HG02885 (cell line): ENCODE measurements at regions not wholly inside any gene's neighbourhood (a gene's known extent, or its start where the extent isn't known, plus 50 kb on each side); places are given as distances from the start of the nearest gene placed in this dataset.
A peak's percentile ranks its signal among the peaks of the same experiment; 100 is the strongest.
"Not testable (repeated sequence)": the region's sequence is repeated elsewhere in the genome, so short reads cannot be mapped to it uniquely, and the experiment has no call there.

Experiments used
- ATAC-seq: cut with Tn5 transposase; IDR thresholded peaks from one replicate; pipeline ENCODE4 v1.9.1; 2021; ENCODE audit warnings: mild to moderate bottlenecking; ENCODE audit not compliant: unreplicated experiment, poor library complexity

DNA sequence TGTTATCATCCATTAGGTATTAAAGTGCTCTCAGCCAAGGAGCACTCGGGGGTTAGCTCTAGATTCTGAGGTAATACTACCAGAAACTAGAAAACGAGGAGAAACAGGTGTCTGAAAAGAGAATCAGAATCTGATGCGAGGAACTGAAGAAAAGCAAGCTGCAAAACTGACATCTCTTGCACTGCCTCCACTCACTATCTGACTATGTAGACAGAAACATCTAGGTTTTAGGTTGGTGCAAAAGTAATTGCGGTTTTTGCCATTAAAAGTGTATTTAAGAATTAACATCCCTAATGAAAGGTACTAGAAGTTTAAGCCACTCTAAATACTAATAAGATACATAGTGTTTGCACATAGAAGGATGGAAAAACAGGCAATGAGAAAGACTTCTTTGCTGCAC lies 334.4 kb downstream of the GOLGA6L6 start:
- ATAC-seq: not testable (repeated sequence)

DNA sequence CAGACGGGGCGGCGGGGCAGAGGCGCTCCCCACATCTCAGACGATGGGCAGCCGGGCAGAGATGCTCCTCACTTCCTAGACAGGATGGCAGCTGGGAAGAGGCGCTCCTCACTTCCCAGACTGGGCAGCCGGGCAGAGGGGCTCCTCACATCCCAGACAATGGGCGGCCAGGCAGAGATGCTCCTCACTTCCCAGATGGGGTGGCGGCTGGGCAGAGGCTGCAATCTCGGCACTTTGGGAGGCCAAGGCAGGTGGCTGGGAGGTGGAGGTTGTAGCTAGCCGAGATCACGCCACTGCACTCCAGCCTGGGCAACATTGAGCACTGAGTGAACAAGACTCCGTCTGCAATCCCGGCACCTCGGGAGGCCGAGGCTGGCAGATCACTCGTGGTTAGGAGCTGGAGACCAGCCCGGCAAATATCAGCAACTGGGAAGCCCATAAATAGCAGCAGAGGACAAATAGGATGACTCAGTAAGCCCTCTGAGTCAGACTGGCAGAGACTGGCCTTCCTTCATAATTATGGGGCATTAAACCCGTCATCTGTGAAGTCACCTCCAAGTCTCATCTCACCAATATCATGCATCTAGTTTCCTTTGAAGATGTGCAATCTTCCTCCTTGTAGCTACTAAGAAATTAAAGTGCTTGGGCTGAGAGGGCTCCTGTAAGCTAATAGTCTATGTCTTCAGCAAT lies 337.3 kb downstream of the GOLGA6L6 start:
- ATAC-seq: not testable (repeated sequence)

DNA sequence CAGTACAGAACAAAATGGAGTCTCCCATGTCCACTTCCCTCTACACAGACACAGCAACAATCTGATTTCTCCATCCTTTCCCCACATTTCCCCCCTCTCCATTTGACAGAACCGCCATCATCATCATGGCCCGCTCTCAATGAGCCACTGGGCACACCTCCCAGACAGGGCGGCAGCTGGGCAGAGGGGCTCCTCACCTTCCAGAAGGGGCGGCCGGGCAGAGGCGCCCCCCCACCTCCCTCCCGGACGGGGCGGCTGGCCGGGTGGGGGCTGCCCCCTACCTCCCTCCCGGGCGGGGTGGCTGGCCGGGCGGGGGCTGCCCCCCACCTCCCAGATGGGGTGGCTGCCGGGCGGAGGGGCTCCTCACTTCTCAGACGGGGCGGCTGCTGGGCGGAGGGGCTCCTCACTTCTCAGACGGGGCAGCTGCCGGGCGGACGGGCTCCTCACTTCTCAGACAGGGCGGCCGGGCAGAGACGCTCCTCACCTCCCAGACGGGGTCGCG lies 337.9 kb downstream of the GOLGA6L6 start:
- ATAC-seq: not testable (repeated sequence)

DNA sequence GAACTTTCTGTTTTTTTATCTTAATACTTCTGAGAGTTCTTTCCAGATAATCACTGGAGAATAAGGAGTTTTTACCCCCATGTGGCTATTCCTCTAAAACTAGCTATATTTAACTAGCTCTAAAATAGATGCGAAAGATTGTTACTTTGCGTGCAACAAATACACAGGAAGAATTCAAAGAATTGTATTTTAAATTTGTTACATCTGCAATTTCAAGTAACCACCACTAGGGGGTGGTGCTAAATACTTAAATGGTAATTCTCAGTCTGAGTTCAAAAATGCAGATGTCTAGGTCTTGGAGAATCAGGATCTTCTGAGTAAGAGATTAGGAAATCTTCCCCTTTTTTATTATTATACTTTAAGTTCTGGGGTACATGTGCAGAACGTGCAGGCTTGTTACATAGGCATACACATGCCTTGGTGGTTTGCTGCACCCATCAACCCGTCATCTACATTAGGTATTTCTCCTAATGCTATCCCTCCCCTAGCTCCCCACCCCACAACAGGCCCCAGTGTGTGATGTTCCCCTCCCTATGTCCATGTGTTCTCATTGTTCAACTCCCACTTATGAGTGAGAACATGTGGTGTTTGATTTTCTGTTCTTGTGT lies 346.9 kb downstream of the GOLGA6L6 start:
- not testable (repeated sequence) for ATAC-seq

DNA sequence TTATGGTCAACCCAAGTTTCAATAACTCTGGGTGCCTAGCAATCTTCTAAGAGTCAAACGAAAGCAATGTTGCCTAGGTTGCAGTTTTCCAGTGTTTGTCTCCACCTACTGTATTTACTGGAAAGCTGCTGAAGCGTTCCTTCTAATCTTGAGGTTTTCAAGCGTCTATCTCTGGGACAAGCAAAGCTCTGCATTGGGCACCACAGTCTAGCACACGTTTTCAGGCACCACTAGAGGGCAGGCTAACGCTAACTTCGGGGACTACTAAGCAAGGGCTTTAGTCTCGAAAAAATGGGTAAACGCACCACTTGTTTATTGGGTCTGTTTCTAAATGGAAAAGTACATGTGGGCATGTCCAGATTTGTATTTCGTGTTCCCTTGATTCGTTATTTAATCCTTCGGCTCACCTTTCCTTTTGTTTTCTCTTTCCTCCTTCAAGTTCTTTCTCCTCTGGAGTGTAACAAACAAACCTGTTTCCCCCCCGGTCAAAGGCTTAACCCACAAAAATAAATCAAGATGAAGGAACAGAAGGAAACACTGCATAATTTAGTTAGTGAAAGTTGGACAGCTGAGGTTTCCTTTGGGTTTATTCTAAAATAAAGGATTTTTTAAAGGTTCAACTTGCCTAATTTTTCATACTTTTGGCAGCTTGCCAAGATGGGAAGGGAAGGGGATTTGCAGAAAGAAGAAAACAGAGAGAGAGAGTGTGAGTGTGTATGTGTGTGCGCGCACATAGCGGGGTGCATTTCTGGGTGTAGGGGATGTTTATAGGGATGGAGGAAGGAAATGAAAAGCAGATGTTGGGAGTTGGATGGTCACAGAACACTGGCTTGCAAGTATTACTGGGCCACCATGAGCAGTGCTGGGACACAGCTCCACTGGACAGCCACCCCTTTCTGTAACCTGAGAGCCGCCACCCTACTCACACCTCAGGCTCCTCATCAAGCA lies 348.3 kb downstream of the GOLGA6L6 start:
- peak; percentile 90 for ATAC-seq

DNA sequence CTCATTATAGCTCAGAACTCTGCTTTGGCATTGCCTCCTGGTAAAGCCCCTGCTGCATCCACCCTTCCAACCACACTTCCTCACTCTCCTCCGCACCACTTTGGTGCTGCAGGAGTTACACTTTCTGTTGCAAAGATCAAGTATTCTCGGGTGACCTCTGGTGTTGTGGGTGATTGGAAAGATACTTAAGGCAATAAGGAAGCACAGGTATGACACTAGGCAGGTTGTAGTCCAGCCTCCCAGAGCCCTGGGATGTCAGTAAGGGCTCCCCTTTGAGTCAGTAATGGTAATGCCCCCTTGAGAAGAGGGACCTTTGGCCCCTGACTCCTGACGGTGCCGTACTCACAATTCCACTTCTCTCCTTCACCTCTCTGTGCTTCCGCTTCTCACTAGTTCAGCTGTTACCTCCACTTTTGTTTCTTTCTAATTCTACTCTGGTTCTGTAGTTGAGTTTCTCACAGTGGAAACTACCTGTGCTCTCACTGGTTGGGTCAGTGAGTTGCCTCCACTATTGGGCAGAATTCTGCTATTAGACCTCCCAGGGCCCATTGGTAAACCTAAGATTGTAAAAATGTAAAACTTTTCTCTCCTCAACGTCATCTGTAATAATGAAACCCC lies 350.0 kb downstream of the GOLGA6L6 start:
- ATAC-seq: not testable (repeated sequence)

DNA sequence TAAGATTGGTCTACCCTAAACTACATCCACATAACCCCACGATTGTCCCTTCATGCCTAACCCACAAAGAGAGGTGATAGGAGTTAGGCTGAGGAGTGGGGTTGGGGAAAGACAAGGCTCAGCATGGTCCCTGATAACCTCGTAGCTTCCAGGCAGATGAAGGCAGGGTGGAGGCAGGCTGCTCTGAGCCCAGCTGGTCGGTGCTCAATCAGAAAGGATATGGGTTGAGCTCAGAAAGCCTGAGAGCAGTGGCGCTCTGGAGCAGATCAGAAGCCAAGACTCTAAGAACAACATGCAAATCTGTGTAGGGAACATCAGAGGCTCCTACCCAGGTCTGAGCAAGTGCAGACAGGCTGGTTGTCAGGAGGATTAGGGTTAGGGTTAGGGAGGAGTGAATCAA lies 353.0 kb downstream of the GOLGA6L6 start:
- ATAC-seq: not testable (repeated sequence)

DNA sequence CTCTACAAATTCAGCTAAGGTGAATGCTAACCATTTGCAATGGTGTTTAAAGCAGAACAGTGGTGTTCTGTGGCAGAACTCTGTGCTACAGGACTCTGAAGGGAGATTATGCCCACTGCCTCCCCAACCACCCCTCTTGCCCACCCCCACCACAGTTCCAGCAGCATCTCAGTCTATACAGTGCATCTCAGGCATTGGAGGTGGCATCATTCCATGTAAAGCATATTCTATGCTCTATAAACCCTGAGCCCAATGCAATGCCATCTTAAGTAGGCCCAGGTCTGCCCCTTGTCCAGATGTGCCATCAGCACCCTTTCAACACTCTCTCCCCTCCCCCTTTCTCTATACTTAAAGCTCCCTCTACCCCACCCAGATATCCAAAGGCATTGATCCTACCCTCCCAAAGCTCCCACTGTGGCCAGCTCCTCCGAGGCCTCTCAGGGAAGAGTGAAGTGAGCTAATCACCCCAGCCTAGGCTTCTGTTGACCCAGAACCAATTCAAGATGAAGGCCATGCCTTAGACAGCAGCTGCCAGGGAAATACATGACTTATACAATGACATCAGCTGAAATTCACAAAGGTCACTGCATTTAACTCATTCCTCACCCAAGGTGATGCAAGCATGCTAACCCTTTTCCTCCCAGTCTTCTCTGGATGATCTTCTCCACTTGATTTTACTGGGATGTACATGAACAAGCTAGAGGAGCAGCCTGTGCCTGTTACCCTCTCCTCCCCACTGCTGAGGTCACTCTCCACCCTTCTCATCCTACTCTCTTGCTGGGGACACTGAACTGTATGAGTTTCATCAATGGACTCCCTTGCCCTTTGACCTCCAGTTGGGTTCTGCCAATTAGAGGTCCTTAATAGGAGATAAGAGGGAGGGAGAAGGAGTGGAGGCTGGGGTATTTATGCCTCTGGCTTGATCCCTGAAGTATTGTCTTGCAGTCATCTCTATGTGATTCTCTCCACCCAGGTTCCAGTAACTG lies 353.9 kb downstream of the GOLGA6L6 start:
- not testable (repeated sequence) for ATAC-seq

DNA sequence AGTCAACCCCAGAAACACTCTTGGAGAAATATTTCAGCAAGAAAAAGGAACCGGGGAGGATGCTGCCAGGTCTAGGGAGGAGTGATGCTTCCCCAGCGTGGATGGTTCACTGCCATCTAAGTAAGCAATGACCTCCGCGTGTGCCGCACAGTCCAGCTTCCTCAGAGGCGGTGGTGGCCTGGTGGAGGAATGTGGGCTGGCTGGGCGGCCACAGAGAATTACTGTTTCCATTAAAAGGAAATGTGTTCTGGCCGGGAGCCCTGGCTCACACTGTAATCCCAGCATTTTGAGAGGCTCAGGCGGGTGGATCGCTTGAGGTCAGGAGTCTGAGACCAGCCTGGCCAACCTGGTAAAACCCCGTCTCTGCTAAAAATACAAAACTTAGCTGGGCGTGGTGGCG lies 356.7 kb downstream of the GOLGA6L6 start:
- not testable (repeated sequence) for ATAC-seq

DNA sequence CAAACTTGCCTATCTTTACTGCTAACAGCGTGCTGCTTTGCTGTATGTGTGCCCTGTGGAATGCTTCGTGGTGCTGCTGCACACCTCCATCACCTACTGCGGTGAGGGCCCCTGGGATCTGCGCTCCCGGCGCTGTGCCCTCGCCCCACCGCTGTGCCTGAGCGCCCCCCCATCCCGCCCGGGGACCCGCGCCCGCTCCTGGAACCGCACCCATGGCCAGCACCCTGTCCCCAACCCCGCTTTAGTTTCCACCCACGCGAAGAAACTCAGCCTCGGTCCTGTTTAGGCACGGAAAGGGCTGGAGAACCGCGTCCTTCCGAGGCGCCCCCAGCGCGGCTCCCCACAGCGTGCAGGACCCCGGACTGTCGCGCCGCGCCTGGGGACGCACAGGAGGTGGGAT lies 373.4 kb downstream of the GOLGA6L6 start:
- not testable (repeated sequence) for ATAC-seq

DNA sequence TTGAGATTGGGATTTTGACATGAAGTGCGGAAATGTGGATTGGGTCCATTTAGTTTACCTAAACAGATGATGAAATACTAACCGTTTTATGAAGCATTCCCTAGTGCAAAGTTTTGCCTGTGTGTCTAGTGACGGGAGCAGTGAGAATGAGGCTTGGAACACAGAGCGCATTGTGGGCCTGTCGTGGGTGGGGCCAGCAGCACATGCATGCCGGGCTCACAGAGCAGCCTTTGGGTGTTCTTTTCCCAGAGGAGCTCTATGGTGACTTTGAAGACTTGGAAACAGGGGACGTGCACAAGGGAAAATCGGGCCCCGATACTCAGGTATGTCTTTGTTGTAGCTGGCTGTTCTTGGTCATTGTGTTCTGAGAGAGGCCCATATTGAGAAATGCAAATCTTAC lies 388.1 kb downstream of the GOLGA6L6 start:
- ATAC-seq: not testable (repeated sequence)

DNA sequence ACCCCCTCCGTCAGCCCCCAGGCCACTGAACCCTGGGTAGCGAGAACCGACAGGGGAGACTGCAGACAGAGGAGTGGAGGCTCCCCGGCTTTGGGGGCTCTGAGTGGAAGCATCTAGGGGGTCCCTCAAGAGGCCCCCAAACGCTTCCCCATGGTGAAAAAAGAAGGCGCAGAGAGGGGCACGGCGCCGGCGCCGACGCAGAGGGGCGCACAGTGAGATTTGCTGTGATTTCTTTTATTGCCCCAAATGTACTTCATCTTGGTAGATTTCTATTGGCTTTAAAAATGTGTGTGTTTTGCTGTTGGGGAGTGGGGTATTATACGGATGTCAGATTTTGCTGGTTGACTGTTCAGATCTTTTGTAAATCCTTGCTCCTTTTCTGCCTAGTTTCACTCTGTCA lies 392.9 kb downstream of the GOLGA6L6 start:
- ATAC-seq: not testable (repeated sequence)

DNA sequence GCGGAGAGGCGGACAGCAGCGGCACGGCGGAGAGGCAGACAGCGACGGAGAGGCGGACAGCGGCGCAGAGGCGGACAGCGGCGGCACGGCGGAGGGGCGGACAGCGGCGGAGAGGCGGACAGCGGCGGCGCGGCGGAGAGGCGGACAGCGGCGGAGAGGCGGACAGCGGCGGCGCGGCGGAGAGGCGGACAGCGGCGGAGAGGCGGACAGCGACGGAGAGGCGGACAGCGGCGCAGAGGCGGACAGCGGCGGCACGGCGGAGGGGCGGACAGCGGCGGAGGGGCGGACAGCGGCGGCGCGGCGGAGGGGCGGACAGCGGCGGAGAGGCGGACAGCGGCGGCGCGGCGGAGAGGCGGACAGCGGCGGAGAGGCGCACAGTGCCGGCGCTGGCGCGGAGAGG lies 393.6 kb downstream of the GOLGA6L6 start:
- not testable (repeated sequence) for ATAC-seq

DNA sequence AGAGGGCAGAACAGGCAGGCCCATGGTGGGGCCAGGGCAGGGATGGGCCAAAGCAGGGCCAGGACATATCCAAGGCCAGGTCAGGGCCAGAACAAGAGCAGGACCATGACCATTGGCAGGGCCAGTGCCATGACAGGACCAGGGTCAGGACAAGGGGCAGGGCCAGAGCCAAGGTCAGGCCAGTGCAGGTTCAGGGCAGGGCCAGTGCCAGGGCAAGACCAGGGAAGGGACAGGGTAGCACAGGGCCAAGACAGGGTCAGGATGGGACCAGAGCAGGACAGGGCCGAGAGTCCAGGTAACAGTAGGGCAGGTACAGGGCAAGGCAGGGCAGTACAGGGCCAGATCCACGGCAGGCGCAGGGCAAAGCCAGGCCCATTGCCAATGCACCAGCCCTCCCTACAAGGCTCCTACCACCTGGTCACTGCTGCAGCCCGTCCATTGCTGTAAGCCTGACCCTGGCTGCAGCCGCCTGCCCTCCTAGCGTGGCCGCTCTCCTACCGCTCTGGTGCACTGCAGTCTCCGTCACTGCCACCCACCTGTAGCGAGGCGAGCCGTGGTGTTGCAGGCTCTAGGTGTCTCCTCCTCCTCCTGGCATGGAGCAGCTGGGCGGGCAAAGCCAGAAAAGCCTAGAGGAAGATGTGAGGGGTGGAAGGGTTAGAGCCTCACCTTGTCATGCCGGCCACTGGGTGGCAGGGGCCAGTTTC lies 397.1 kb downstream of the GOLGA6L6 start:
- not testable (repeated sequence) for ATAC-seq

DNA sequence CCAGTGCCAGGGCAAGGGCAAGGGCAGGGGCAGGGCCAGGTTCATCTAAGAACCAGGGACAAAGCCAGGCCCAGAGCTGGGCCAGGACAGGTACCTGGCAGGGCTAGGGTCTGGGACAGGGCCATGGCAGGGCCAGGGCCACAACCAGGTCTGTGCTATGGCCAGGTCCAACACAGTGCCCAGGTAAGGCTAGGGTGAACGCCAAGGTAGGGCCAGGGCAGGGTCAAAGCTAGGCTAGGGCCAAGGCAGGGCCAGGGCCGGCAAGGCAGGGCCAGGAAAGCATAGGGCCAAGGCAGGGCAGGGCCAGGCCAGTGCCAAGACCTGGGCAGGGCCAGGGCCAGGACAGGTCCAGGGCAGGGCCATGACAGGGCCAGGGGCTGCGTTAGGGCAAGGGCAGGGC lies 398.7 kb downstream of the GOLGA6L6 start:
- not testable (repeated sequence) for ATAC-seq

DNA sequence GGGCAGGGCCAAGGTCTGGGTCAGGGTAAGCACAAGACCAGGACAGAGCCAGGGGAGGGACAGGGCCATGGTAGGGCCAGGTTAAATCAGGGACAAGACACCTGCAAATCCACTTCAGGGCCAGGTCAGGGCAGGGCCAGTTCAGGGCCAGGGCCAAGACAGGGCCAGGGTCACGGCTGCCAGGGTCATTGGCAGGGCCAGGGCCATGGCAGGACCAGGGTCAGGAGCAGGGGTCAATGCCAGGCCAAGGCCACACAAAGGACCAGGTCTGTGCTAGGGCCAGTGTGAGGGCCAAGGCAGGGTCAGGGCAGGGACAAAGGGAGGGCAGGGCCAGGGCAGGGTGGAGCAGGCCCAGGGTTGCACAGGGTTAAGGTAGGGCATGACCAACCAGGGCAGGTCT lies 399.2 kb downstream of the GOLGA6L6 start:
- ATAC-seq: not testable (repeated sequence)

DNA sequence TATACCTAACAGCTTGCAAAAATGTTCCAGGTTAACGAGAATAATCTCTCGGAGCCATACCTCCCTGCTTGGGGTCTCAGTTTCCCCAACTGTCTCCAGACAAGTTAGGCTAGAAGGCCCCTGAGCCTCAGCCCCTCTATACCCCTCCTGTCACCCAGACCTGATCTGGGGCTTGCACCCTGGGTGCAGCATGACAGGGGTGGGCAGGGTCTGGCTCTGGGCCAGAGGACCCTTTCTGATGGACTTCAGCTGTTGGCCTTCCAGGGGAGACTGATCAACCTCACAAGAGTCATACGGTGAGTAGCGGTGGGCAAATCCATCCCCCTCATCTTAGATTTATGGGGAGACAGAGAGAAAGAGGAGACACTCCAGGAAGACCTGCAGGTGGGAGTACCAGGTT lies 416.9 kb downstream of the GOLGA6L6 start:
- ATAC-seq: not testable (repeated sequence)

DNA sequence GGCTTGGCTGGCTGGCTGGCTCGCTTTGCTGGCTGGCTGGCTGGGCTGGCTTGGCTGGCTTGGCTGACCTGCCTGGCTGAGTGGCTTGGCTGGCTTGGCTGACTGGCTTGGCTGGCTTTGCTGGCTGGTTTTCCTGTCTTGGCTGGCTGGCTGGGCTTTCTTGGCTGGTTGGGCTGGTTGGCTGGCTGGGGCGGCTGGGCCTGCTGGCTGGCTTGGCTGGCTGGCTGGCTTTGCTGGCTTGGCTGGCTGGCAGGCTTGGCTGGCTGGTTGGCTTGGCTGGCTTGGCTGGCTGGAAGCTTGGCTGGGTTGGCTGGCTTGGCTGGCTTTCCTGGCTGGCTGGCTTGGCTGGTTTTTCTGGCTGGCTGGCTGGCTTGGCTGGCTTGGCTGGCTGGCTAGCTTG lies 435.6 kb downstream of the GOLGA6L6 start:
- ATAC-seq: no peak
